ENCODE measurements at regions not wholly inside any gene's neighbourhood (a gene's known extent, or its start where the extent isn't known, plus 50 kb on each side); places are given as distances from the start of the nearest gene placed in this dataset.

DNA sequence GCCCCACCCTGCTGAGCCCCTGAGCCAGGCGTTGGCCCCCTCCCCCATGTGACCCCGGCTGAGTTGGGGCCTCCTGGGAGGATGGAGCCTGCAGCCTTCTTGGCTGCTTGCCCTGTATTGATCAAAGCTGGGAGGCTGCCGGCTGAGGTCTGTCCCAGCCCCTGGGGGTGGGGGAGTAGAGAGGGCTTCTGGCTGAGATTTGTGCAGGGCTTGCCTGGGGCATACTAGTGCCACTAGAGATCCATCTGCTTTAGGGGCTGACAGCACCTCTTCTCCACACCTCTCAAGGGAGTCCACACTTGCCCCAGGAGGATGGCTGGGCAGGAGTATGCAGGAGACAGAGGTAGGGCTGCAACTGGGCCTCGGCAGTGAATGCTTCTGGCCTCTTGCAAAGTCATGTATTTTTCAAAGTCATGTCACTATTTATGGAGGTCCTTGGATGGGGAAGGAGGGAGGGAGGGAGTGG lies 53.6 kb upstream of the SSBP3 start:
- TF ChIP-seq, protein P1, sequence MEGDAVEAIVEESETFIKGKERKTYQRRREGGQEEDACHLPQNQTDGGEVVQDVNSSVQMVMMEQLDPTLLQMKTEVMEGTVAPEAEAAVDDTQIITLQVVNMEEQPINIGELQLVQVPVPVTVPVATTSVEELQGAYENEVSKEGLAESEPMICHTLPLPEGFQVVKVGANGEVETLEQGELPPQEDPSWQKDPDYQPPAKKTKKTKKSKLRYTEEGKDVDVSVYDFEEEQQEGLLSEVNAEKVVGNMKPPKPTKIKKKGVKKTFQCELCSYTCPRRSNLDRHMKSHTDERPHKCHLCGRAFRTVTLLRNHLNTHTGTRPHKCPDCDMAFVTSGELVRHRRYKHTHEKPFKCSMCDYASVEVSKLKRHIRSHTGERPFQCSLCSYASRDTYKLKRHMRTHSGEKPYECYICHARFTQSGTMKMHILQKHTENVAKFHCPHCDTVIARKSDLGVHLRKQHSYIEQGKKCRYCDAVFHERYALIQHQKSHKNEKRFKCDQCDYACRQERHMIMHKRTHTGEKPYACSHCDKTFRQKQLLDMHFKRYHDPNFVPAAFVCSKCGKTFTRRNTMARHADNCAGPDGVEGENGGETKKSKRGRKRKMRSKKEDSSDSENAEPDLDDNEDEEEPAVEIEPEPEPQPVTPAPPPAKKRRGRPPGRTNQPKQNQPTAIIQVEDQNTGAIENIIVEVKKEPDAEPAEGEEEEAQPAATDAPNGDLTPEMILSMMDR (IDR thresholded peaks at IDR 0.05) = no peak
- H3K4me1 ChIP-seq (ENCODE audit: low read depth) = no peaks in the 10 kb centered on the region
- DNase-seq (no peak), ATAC-seq (no peak)
- intact Hi-C loops (cut with DNase I, micrococcal nuclease) = no loop called here
- no peak overlapping the region for H3K4me3 ChIP-seq
- H3K9me3 ChIP-seq = no peaks in the 10 kb centered on the region
- H3K36me3 ChIP-seq (ENCODE audit: low read depth) = no peaks in the 10 kb centered on the region

DNA sequence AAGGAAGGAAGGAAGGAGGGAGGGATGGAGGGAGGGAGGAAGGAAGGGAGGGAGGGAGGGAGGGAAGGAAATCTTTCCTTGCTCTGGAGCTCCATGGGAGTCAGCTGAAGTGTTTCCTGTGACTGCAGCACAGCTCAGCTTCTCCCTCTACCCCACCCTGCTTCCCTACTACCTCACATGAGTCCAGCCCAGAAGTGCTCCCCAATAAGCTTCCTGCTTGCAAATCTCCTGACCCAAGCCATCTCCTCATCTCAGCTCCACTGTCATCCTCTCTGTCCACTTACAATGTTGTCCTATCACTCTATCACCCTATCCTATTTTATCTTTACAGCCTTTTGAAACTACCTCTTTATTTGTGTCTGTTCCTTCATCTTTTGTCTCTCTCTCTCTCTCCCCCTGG lies 52.9 kb upstream of the SSBP3 start:
- ATAC-seq = no peak
- no peak for DNase-seq
- no peaks in the 10 kb centered on the region for H3K4me1 ChIP-seq (ENCODE audit: low read depth)
- no peaks in the 10 kb centered on the region for H3K36me3 ChIP-seq (ENCODE audit: low read depth)
- H3K4me3 ChIP-seq = no peak overlapping the region
- intact Hi-C loops (cut with DNase I, micrococcal nuclease) = no loop called here
- H3K9me3 ChIP-seq = no peaks in the 10 kb centered on the region
- TF ChIP-seq, protein P1 (IDR thresholded peaks at IDR 0.05) = no peak

DNA sequence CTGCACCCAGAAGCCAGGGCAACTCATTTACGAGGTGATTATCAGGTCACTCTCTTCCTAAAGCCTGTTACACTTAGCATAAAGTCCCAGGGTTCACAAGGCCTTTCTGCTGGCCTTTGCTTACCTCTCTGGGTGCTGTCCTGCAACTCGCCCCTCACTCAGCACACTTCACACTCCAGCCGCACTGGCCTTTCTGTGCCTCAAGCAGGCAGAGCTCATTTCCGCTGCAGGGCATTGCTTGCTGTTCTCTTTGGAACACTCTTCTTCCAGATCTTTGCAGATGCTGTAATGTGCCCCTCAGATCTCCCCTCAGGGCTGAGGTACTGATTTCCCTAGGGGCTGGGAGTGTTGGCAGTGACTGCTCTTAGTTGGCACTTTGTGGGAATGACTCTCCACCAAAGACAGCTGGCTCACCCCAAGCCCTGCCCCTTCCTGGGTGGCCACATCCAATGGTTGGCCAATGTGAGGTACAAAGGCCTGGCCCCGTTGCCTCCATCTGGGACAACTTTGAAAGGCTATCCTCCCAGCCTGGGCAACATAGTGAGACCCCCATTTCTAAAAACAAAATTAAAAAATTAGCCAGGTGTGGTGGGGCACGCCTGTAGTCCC lies 50.8 kb upstream of the SSBP3 start:
- no peaks in the 10 kb centered on the region for H3K9me3 ChIP-seq
- DNase-seq = no peak
- TF ChIP-seq, protein P1 (IDR thresholded peaks at IDR 0.05) = no peak
- intact Hi-C loops (cut with DNase I, micrococcal nuclease) = no loop called here
- H3K4me1 ChIP-seq (ENCODE audit: low read depth) = no peaks in the 10 kb centered on the region
- no peak overlapping the region for H3K4me3 ChIP-seq
- no peaks in the 10 kb centered on the region for H3K36me3 ChIP-seq (ENCODE audit: low read depth)
- no peak for ATAC-seq

DNA sequence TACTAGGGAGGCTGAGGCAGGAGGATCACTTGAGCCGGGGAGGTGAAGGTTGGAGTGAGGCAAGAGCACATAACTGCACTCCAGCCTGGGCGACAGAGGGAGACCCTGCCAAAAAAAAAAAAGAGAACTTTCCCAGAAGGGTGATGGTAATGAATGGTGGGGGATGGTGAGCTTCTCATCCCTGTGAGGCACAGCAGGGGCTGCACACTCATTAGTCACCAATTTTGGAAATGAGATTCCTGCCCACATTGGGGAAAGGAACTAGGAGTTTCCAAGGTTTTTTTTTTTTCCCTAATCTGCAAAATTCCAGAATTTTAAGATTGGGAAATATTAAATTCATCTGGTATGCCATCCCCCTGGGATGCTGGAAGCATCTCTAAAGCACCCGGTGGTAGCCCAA lies 50.2 kb upstream of the SSBP3 start:
- intact Hi-C loops (cut with DNase I, micrococcal nuclease) = no loop called here
- H3K36me3 ChIP-seq (ENCODE audit: low read depth) = no peaks in the 10 kb centered on the region
- no peak overlapping the region for H3K4me3 ChIP-seq
- TF ChIP-seq, protein P1 (IDR thresholded peaks at IDR 0.05) = no peak
- H3K9me3 ChIP-seq = no peaks in the 10 kb centered on the region
- DNase-seq = no peak
- H3K4me1 ChIP-seq (ENCODE audit: low read depth) = no peaks in the 10 kb centered on the region
- ATAC-seq = no peak

All from mucosa of descending colon (tissue), 3 donors.